Spleen (tissue), 11 donors: ENCODE measurements at regions not wholly inside any gene's neighbourhood (a gene's known extent, or its start where the extent isn't known, plus 50 kb on each side); places are given as distances from the start of the nearest gene placed in this dataset.

Source experiments
- DNase-seq: peaks from one replicate; pipeline ENCODE4 v3.0.0-alpha.2; 2020
- H3K27ac ChIP-seq, 8 donors: fragments of 200-600 bp; sonication (generic) in 7 of 8; 1 replicate in 4 of 8; 2 replicates in 4 of 8; pipeline versions ENCODE4 v1.5.0 to v1.8.0; 2016 to 2021; ENCODE audit warnings: inconsistent platforms in 4 of 8, mild to moderate bottlenecking in 4 of 8, moderate library complexity in 1 of 8
- H3K27me3 ChIP-seq, 7 donors: fragments of 200-600 bp; sonication (generic) in 6 of 7; replicated peaks in 1 of 7; 1 replicate in 4 of 7; 2 replicates in 3 of 7; pipeline versions ENCODE4 v1.5.0 to v1.8.0; 2016 to 2021; ENCODE audit warnings: inconsistent platforms in 3 of 7, mild to moderate bottlenecking in 1 of 7
- H3K36me3 ChIP-seq, 6 donors: fragments of 200-600 bp; sonication (generic) in 5 of 6; 1 replicate in 4 of 6; 2 replicates in 2 of 6; pipeline versions ENCODE4 v1.5.0 to v1.8.0; 2016 to 2021; ENCODE audit warnings: inconsistent platforms in 2 of 6
- H3K4me1 ChIP-seq, 6 donors: fragments of 200-600 bp; sonication (generic) in 5 of 6; 1 replicate in 3 of 6; 2 replicates in 3 of 6; pipeline versions ENCODE4 v1.5.0 to v1.8.0; 2016 to 2021; ENCODE audit warnings: inconsistent platforms in 3 of 6
- H3K4me3 ChIP-seq, 8 donors: fragments of 200-600 bp; sonication (generic) in 7 of 8; 1 replicate in 4 of 8; 2 replicates in 4 of 8; pipeline versions ENCODE4 v1.5.0 to v1.8.0; 2016 to 2021; ENCODE audit warnings: inconsistent platforms in 4 of 8, mild to moderate bottlenecking in 4 of 8, moderate library complexity in 2 of 8
- H3K9me3 ChIP-seq, 8 donors: fragments of 200-600 bp; sonication (generic) in 7 of 8; 1 replicate in 4 of 8; 2 replicates in 4 of 8; pipeline versions ENCODE4 v1.5.0 to v1.8.0; 2016 to 2021; ENCODE audit warnings: inconsistent platforms in 4 of 8
- CTCF ChIP-seq, 11 experiments: fragments of 200-600 bp in 7 of 11; fragments of 450-650 bp in 4 of 11; sonication (generic) in 4 of 11; IDR thresholded peaks in 8 of 11; conservative IDR thresholded peaks in 3 of 11; 1 replicate in 7 of 11; 2 replicates in 4 of 11; pipeline versions ENCODE4 v1.4.0 to v1.8.0; 2016 to 2021; ENCODE audit warnings: antibody characterized with exemption in 11 of 11, inconsistent platforms in 4 of 11, mild to moderate bottlenecking in 1 of 11
- POLR2A ChIP-seq, 3 donors: fragments of 450-650 bp; IDR thresholded peaks; one replicate each; pipeline ENCODE4 v1.5.1; 2017; ENCODE audit warnings: antibody characterized with exemption in 3 of 3, mild to moderate bottlenecking in 1 of 3
- POLR2AphosphoS5 ChIP-seq, 3 donors: sonication (generic); formaldehyde crosslinking; IDR thresholded peaks; one replicate each; pipeline ENCODE4 v1.5.1; 2017; ENCODE audit warnings: antibody characterized with exemption in 3 of 3
- WGBS, 5 donors: extraction: QIAGEN DNeasy Blood & Tissue Kit in 3 of 5; methylation state at CpG; one replicate each; pipeline versions ENCODE4 v1.1.5 to v1.1.7; 2013 to 2018; 5-methylcytosine and 5-hydroxymethylcytosine counted together
- intact Hi-C: fragments of 100-400 bp; cut with DNase I; formaldehyde crosslinking; loops from one replicate; pipeline ENCODE4 v1.15.0; 2023; ENCODE audit warnings: low total_unique reads
- donor health status: healthy with polysubstance abuse.
- donor health status: DM: no; HTN: no; CAD: no; lungs with moderate emphysema.
- donor health status: DM: no; HTN: no; CAD: no.
- donor health status: Bipolar disorder and iron deficiency.
- donor health status: healthy.
- donor health status: DM: no; HTN: no; CAD: no.
- donor health status: DM: yes; HTN: yes; CAD: no.

DNA sequence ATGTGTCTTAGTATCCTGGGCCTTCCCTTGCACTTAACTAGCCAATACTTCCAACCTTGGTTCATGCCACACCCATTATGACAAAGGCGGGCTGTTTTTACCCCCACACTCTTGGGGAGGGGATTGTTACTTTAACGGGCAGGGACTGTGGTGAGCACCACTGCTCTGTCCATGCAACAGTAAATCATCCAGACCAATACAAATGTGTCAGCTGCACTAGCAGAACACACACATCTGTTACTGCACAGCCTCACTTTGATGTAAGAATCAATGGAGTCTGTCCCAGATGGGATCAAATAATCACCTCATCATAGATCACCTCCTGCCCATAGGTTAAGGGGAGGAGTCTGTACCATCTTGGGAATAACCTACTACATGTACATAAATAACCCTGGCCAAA lies 58.1 kb downstream of the NPAP1 start:
- intact Hi-C loops = no loop called here
- Histone ChIP-seq H3K9me3 (peaks cover 0 to 72% (median 3%) of the 10 kb centered on the region in 8 donors), H3K27ac (no peak overlapping the region), H3K36me3 (no peaks in the 10 kb centered on the region), H3K27me3 (no peaks in the 10 kb centered on the region), H3K4me3 (no peak overlapping the region), H3K4me1 (no peaks in the 10 kb centered on the region)
- TF ChIP-seq POLR2A (IDR thresholded peaks at IDR 0.05) (no peak), CTCF (IDR thresholded peaks at IDR 0.05 in 8 of 11, conservative IDR thresholded peaks at IDR 0.05 in 3 of 11) (no peak), POLR2AphosphoS5 (IDR thresholded peaks at IDR 0.05) (no peak)
- no peak for DNase-seq
- WGBS, 5 donors = 81 to 94% (median 87%) methylated on average over 2 of the region's 2 CpGs

GRCh38 chr15:24734396-24734795 lies 58.8 kb downstream of the NPAP1 start:
- no peak for TF ChIP-seq POLR2A (IDR thresholded peaks at IDR 0.05)
- no peak for TF ChIP-seq POLR2AphosphoS5 (IDR thresholded peaks at IDR 0.05)
- TF ChIP-seq CTCF (IDR thresholded peaks at IDR 0.05 in 8 of 11, conservative IDR thresholded peaks at IDR 0.05 in 3 of 11) = no peak
- H3K9me3 ChIP-seq = peaks cover 0 to 65% (median 2%) of the 10 kb centered on the region in 8 donors
- no peaks in the 10 kb centered on the region for H3K27me3 ChIP-seq
- no peaks in the 10 kb centered on the region for H3K36me3 ChIP-seq
- no peaks in the 10 kb centered on the region for H3K4me1 ChIP-seq
- DNase-seq = no peak
- no peak overlapping the region for H3K27ac ChIP-seq
- H3K4me3 ChIP-seq = no peak overlapping the region
- intact Hi-C loops = no loop called here
- WGBS, 5 donors = 29 to 67% (median 45%) methylated on average over 1 of the region's 1 CpG

DNA sequence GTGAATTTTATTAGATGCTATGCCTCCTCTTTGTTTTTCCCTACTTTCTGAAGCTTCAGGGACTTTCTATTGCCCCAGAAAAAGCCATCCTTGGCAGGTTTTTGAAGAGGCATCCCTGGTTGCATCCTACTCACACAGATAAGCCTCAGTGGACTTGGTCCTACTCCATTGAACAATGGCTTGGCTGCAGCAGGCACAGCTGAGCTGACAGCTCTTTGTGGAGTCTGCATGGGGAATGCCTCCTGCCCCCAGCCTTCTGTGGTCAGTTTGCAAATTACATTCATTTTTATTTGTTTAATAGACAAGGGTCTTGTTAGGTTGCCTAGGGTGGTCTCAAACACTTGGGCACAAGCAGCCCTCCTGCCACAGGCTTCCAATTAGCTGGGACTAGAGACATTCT lies 69.7 kb downstream of the NPAP1 start:
- Histone ChIP-seq H3K36me3 (no peaks in the 10 kb centered on the region), H3K4me1 (no peaks in the 10 kb centered on the region), H3K27me3 (peaks cover 0 to 9% (median 0%) of the 10 kb centered on the region in 7 donors), H3K27ac (no peak overlapping the region), H3K9me3 (peaks cover 0 to 46% (median 20%) of the 10 kb centered on the region in 8 donors), H3K4me3 (no peak overlapping the region)
- intact Hi-C loops = no loop called here
- TF ChIP-seq POLR2AphosphoS5 (IDR thresholded peaks at IDR 0.05) (no peak), POLR2A (IDR thresholded peaks at IDR 0.05) (no peak), CTCF (IDR thresholded peaks at IDR 0.05 in 8 of 11, conservative IDR thresholded peaks at IDR 0.05 in 3 of 11) (no peak)
- no peak for DNase-seq

DNA sequence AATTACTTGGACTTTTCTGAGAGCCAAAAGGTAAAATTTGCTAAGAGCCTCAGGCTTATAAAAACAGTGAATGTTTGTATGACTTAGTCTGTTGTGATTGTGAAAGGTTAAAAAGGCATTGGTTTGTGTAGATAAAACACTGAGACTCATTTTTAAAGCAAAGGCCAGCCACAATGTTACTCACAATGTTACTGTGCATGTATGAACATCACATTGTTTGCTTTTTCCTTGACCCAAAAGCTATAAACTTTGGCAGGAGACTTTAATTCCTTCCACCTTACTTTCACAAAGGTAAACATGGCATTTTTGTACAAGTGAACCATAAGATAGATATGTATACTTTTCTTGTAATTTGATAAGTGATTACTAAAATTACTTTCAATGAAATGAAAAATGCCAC lies 70.5 kb downstream of the NPAP1 start:
- DNase-seq = no peak
- Histone ChIP-seq H3K27ac (no peak overlapping the region), H3K36me3 (no peaks in the 10 kb centered on the region), H3K4me1 (no peaks in the 10 kb centered on the region), H3K9me3 (peaks cover 0 to 44% (median 20%) of the 10 kb centered on the region in 8 donors), H3K27me3 (peaks cover 0 to 9% (median 0%) of the 10 kb centered on the region in 7 donors), H3K4me3 (no peak overlapping the region)
- no peak for TF ChIP-seq CTCF (IDR thresholded peaks at IDR 0.05 in 8 of 11, conservative IDR thresholded peaks at IDR 0.05 in 3 of 11)
- no peak for TF ChIP-seq POLR2A (IDR thresholded peaks at IDR 0.05)
- intact Hi-C loops = no loop called here
